GM23338 (cell line): ENCODE measurements at regions not wholly inside any gene's neighbourhood (a gene's known extent, or its start where the extent isn't known, plus 50 kb on each side); places are given as distances from the start of the nearest gene placed in this dataset.

Experiments
- ATAC-seq: fragments of 200-7000 bp; cut with Tn5 transposase; 3 replicates; pipeline ENCODE4 v1.9.1; 2020
- DNase-seq: peaks from one replicate; pipeline ENCODE4 v3.0.0-alpha.2; 2015; ENCODE audit warnings: low spot score
- H2AFZ ChIP-seq: fragments of 200-600 bp; sonication (generic); 2 replicates; pipeline ENCODE4 v1.8.0; 2016; ENCODE audit warnings: antibody characterized with exemption, mild to moderate bottlenecking, moderate library complexity
- H3F3A ChIP-seq: fragments of 200-600 bp; sonication (generic); replicated peaks from 2 replicates; pipeline ENCODE4 v1.8.0; 2017; ENCODE audit warnings: antibody characterized with exemption, mixed run types, low read depth
- H3K27ac ChIP-seq: fragments of 200-600 bp; sonication (generic); 2 replicates; pipeline ENCODE4 v1.6.1; 2016; ENCODE audit warnings: low read depth
- H3K27me3 ChIP-seq: fragments of 200-600 bp; sonication (generic); 2 replicates; pipeline ENCODE4 v1.8.0; 2016; ENCODE audit warnings: mild to moderate bottlenecking, mixed run types, moderate library complexity; ENCODE audit not compliant: insufficient read depth
- H3K36me3 ChIP-seq: fragments of 200-600 bp; sonication (generic); 2 replicates; pipeline ENCODE4 v1.8.0; 2016; ENCODE audit warnings: mild to moderate bottlenecking; ENCODE audit not compliant: insufficient read depth
- H3K4me1 ChIP-seq: fragments of 200-600 bp; sonication (generic); 2 replicates; pipeline ENCODE4 v1.8.0; 2016; ENCODE audit warnings: mild to moderate bottlenecking, moderate library complexity; ENCODE audit not compliant: insufficient read depth
- H3K4me2 ChIP-seq: fragments of 200-600 bp; sonication (generic); 2 replicates; pipeline ENCODE4 v1.7.1; 2017; ENCODE audit warnings: mixed run types
- H3K4me3 ChIP-seq: fragments of 200-600 bp; sonication (generic); 2 replicates; pipeline ENCODE4 v1.6.1; 2016; ENCODE audit warnings: mixed run types
- H3K79me2 ChIP-seq: fragments of 200-600 bp; sonication (generic); replicated peaks from 2 replicates; pipeline ENCODE4 v1.8.0; 2017; ENCODE audit warnings: mild to moderate bottlenecking; ENCODE audit not compliant: insufficient read depth
- H3K9me2 ChIP-seq: fragments of 200-600 bp; sonication (generic); 2 replicates; pipeline ENCODE4 v1.8.0; 2017; ENCODE audit not compliant: insufficient read depth
- H4K20me1 ChIP-seq: fragments of 200-600 bp; sonication (generic); replicated peaks from 2 replicates; pipeline ENCODE4 v1.8.0; 2017; ENCODE audit warnings: mild to moderate bottlenecking; ENCODE audit not compliant: insufficient read depth
- H3K27ac Mint-ChIP-seq: 2 replicates; pipeline ENCODE4 v1.8.0; 2020; ENCODE audit warnings: inconsistent platforms, mild to moderate bottlenecking, moderate library complexity, mixed read lengths
- H3K27me3 Mint-ChIP-seq: 3 replicates; pipeline ENCODE4 v1.8.0; 2022; ENCODE audit warnings: low read depth, mild to moderate bottlenecking, moderate library complexity, mixed read lengths, inconsistent platforms; ENCODE audit not compliant: insufficient read depth, poor library complexity
- H3K36me3 Mint-ChIP-seq: 3 replicates; pipeline ENCODE4 v1.8.0; 2021; ENCODE audit warnings: low read depth, mild to moderate bottlenecking, inconsistent platforms, moderate library complexity, mixed read lengths
- H3K4me1 Mint-ChIP-seq: 3 replicates; pipeline ENCODE4 v1.8.0; 2020; ENCODE audit warnings: mild to moderate bottlenecking, inconsistent platforms, mixed read lengths
- H3K4me3 Mint-ChIP-seq: 3 replicates; pipeline ENCODE4 v1.8.0; 2021; ENCODE audit warnings: moderate library complexity, mild to moderate bottlenecking, inconsistent platforms, mixed read lengths
- H3K9me3 Mint-ChIP-seq: 3 replicates; pipeline ENCODE4 v1.8.0; 2020; ENCODE audit warnings: moderate library complexity, mild to moderate bottlenecking, inconsistent platforms, mixed read lengths
- ETS1 ChIP-seq: IDR thresholded peaks from 2 replicates; pipeline ENCODE4 v1.6.1; 2016; ENCODE audit warnings: antibody characterized with exemption
- EZH2 ChIP-seq: fragments of 200-600 bp; sonication (generic); IDR thresholded peaks from one replicate; pipeline ENCODE4 v1.8.0; 2017; ENCODE audit warnings: antibody characterized with exemption, mild to moderate bottlenecking, low read depth; ENCODE audit not compliant: unreplicated experiment
- NANOG ChIP-seq: IDR thresholded peaks from 2 replicates; pipeline ENCODE4 v1.6.1; 2016; ENCODE audit warnings: antibody characterized with exemption, borderline replicate concordance
- ZNF462 ChIP-seq: fragments of 250-450 bp; sonication (Bioruptor Pico); IDR thresholded peaks from 2 replicates; pipeline ENCODE4 v1.5.0; 2020; ENCODE audit warnings: mild to moderate bottlenecking, moderate library complexity

- TF ChIP-seq ZNF462 (CRISPR knock-in tag) = no peak
- no peak for TF ChIP-seq NANOG
- TF ChIP-seq EZH2 = no peak
Observed at GRCh38 chr12:24460099-24460498, 488.8 kb downstream of the BCAT1 start (continued).

- Histone ChIP-seq H3F3A (no peaks in the 10 kb centered on the region), H3K79me2 (no peaks in the 10 kb centered on the region), H4K20me1 (no peaks in the 10 kb centered on the region), H3K4me2 (no peak overlapping the region), H3K4me1 (0 out of 2 replicates have a peak, but pooled peaks cover 5% of the 10 kb centered on the region), H2AFZ (no peak overlapping the region), H3K9me2 (no peaks in the 10 kb centered on the region; the same call in none of the 2 replicates), H3K36me3 (no peaks in the 10 kb centered on the region), H3K4me3 (no peak overlapping the region), H3K27me3 (no peaks in the 10 kb centered on the region), H3K27ac (no peak overlapping the region)
- peaks cover 16% of the 10 kb centered on the region for H3K4me1 Mint-ChIP-seq
- ATAC-seq = peak; percentile 26; the same call in 1 of the 3 replicates
- DNase-seq = no peak
- no peak overlapping the region for H3K27ac Mint-ChIP-seq
- H3K9me3 Mint-ChIP-seq = no peaks in the 10 kb centered on the region
- H3K36me3 Mint-ChIP-seq = no peaks in the 10 kb centered on the region; the same call in 2 of the 3 replicates
- no peaks in the 10 kb centered on the region for H3K27me3 Mint-ChIP-seq
- no peak overlapping the region for H3K4me3 Mint-ChIP-seq
- no peak for TF ChIP-seq NANOG
- no peak for TF ChIP-seq ETS1
- TF ChIP-seq ZNF462 (CRISPR knock-in tag) = no peak
Observed at GRCh38 chr12:24455811-24456210, 493.1 kb downstream of the BCAT1 start.
